A673 (cell line): ENCODE measurements at regions not wholly inside any gene's neighbourhood (a gene's known extent, or its start where the extent isn't known, plus 50 kb on each side); places are given as distances from the start of the nearest gene placed in this dataset.

Experiments
- BruUV-seq: library from RNA; stranded (reverse); fragments of 400-500 nt; replicated peaks from 2 replicates; lab custom pipeline; 2021; lab: Mats Ljungman, UMichigan
- CTCF ChIA-PET: fragments of 300-600 bp; sonication (Branson Sonifier 250); formaldehyde crosslinking; loops from one replicate; lab custom pipeline; 2022; ENCODE audit warnings: antibody characterized with exemption; lab: Charles Lee
- POLR2A ChIA-PET: fragments of 300-600 bp; sonication (Branson Sonifier 250); formaldehyde crosslinking; loops from one replicate; lab custom pipeline; 2022; ENCODE audit warnings: antibody characterized with exemption; ENCODE audit not compliant: low non-redundant PET; lab: Charles Lee
- DNase-seq: peaks from one replicate; pipeline ENCODE4 v3.0.0-alpha.2; 2015; ENCODE audit warnings: low spot score
- H3K27ac ChIP-seq: fragments of 200-600 bp; sonication (generic); 2 replicates; pipeline ENCODE4 v1.5.1; 2016; ENCODE audit warnings: mixed run types, low read depth, mild to moderate bottlenecking, mixed read lengths, antibody characterized with exemption, low read length; ENCODE audit not compliant: poor library complexity, severe bottlenecking
- H3K27me3 ChIP-seq: fragments of 200-600 bp; sonication (generic); replicated peaks from 2 replicates; pipeline ENCODE4 v1.6.1; 2017; ENCODE audit warnings: mixed run types, low read depth, mild to moderate bottlenecking, mixed read lengths, antibody characterized with exemption, low read length; ENCODE audit not compliant: insufficient read depth, poor library complexity
- H3K36me3 ChIP-seq: fragments of 200-600 bp; sonication (generic); 2 replicates; pipeline ENCODE4 v1.6.1; 2016; ENCODE audit warnings: mixed run types, mild to moderate bottlenecking, mixed read lengths, antibody characterized with exemption, low read length; ENCODE audit not compliant: insufficient read depth, poor library complexity, severe bottlenecking
- H3K4me1 ChIP-seq: fragments of 200-600 bp; sonication (generic); 2 replicates; pipeline ENCODE4 v1.6.1; 2017; ENCODE audit warnings: mixed run types, mild to moderate bottlenecking, mixed read lengths, antibody characterized with exemption, low read length; ENCODE audit not compliant: insufficient read depth, poor library complexity, severe bottlenecking
- H3K4me3 ChIP-seq: fragments of 200-600 bp; sonication (generic); 2 replicates; pipeline ENCODE4 v1.5.1; 2016; ENCODE audit warnings: low read depth, mixed run types, mild to moderate bottlenecking, mixed read lengths, low read length; ENCODE audit not compliant: poor library complexity, severe bottlenecking
- H3K9me3 ChIP-seq: fragments of 200-600 bp; sonication (generic); 2 replicates; pipeline ENCODE4 v1.6.1; 2016; ENCODE audit warnings: mixed run types, low read depth, mild to moderate bottlenecking, mixed read lengths, antibody characterized with exemption, low read length; ENCODE audit not compliant: poor library complexity, severe bottlenecking
- EZH2 ChIP-seq: fragments of 200-600 bp; sonication (generic); IDR thresholded peaks from 2 replicates; pipeline ENCODE4 v1.6.1; 2017; ENCODE audit warnings: borderline replicate concordance, low read depth, mild to moderate bottlenecking, mixed read lengths, antibody characterized with exemption, low read length; ENCODE audit not compliant: poor library complexity, severe bottlenecking
- intact Hi-C: fragments of 100-400 bp; cut with micrococcal nuclease; formaldehyde crosslinking; loops from one replicate; pipeline ENCODE4 v1.10.0; 2022; ENCODE audit not compliant: unreplicated experiment
- TF ChIP-seq, protein P1 (sequence below): fragments of 300-800, 200-600 bp; sonication (generic); conservative IDR thresholded peaks from 2 replicates; pipeline ENCODE4 v1.5.1; 2017; ENCODE audit warnings: low read depth, mild to moderate bottlenecking, antibody characterized with exemption, low read length, moderate library complexity, mixed read lengths

DNA sequence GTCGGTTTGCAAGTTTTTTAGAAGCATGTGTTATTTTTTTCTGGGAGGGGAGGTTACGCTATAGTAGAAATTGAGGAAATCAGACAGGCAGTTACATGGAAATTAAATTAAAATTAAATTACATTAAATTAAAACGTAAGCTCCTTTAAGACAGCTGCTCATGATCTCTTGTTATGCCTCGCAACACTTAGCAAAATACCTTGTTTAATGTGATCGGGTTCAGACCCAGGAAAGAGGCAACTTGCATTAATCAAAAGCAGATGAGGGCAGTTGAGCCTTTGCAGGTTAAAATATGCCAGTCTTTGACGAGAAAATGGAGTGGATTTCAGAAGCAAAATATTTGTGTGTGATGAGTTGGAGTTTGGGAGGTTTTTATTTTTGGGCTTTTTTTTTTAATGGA is 651.8 kb downstream of the INHBA start:
- ChIA-PET CTCF (no interaction called here), POLR2A (no interaction called here)
- no peaks in the 10 kb centered on the region for H3K9me3 ChIP-seq
- intact Hi-C loops = no loop called here
- H3K27ac ChIP-seq = no peak overlapping the region
- H3K27me3 ChIP-seq = no peaks in the 10 kb centered on the region
- no peaks in the 10 kb centered on the region for H3K36me3 ChIP-seq
- TF ChIP-seq, protein P1, sequence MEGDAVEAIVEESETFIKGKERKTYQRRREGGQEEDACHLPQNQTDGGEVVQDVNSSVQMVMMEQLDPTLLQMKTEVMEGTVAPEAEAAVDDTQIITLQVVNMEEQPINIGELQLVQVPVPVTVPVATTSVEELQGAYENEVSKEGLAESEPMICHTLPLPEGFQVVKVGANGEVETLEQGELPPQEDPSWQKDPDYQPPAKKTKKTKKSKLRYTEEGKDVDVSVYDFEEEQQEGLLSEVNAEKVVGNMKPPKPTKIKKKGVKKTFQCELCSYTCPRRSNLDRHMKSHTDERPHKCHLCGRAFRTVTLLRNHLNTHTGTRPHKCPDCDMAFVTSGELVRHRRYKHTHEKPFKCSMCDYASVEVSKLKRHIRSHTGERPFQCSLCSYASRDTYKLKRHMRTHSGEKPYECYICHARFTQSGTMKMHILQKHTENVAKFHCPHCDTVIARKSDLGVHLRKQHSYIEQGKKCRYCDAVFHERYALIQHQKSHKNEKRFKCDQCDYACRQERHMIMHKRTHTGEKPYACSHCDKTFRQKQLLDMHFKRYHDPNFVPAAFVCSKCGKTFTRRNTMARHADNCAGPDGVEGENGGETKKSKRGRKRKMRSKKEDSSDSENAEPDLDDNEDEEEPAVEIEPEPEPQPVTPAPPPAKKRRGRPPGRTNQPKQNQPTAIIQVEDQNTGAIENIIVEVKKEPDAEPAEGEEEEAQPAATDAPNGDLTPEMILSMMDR = no peak
- no peak for TF ChIP-seq EZH2
- BruUV-seq = no TSS peak
- no peak for DNase-seq
- H3K4me1 ChIP-seq = no peaks in the 10 kb centered on the region
- no peak overlapping the region for H3K4me3 ChIP-seq

DNA sequence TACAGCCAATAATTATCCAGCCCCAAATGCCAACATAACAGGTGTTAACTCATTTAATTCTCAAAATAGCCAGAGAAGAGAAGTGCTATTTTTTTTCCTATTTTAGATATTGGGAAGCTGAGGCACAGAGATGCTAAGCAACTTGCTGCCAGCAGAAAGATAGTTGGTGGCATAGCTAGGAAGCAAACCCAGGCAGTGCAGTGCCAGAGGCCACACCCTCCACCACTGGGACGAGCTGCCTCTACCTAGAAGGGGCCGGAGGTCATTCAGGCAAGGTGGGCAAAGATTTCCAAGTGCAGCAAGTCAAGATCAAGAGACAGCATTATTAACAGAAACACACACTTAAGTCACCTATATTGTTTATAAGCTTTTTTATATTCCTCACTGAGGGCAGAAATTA is 654.1 kb downstream of the INHBA start:
- intact Hi-C loops = no loop called here
- Histone ChIP-seq H3K36me3 (no peaks in the 10 kb centered on the region), H3K9me3 (no peaks in the 10 kb centered on the region), H3K27ac (no peak overlapping the region), H3K27me3 (no peaks in the 10 kb centered on the region), H3K4me1 (no peaks in the 10 kb centered on the region), H3K4me3 (no peak overlapping the region)
- ChIA-PET POLR2A (no interaction called here), CTCF (interaction anchor here (0.6 to 1.0 kb wide), 2 partner anchors 172 to 683 kb away, joined by 3 read pairs; no protein-coding TSS in a partner anchor)
- no peak for DNase-seq
- BruUV-seq = no TSS peak
- TF ChIP-seq, protein P1 = no peak
- TF ChIP-seq EZH2 = no peak

DNA sequence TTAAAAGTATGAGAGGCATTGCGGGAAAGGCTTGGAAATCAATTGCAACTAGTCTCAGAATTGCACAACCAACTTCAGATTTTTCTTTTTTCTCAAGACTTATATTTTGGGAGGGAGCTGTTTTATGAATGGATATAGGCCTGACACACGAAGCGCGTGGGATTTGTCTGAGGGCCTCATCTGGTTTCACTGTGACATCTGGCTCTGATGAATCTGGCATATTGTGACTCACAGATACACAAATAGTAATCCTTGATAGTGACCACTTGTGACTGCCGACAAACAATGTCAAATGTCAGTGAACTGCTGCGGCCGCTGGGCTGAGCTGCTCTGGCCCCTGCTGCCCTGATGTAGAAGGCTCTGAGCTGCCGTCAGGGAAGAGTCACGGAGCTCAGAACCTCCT is 655.1 kb downstream of the INHBA start:
- intact Hi-C loops = no loop called here
- H3K27me3 ChIP-seq = no peaks in the 10 kb centered on the region
- no peak overlapping the region for H3K27ac ChIP-seq
- H3K4me3 ChIP-seq = no peak overlapping the region
- no peaks in the 10 kb centered on the region for H3K9me3 ChIP-seq
- ChIA-PET POLR2A (no interaction called here), CTCF (interaction anchor here (1.0 kb wide), 1 partner anchor 173 kb away, joined by 3 read pairs; no protein-coding TSS in a partner anchor)
- BruUV-seq = no TSS peak
- H3K36me3 ChIP-seq = no peaks in the 10 kb centered on the region
- no peak for DNase-seq
- H3K4me1 ChIP-seq = no peaks in the 10 kb centered on the region
- TF ChIP-seq EZH2 = no peak
- TF ChIP-seq, protein P1 = no peak
